Testis (tissue), 2 donors: ENCODE measurements at regions not wholly inside any gene's neighbourhood (a gene's known extent, or its start where the extent isn't known, plus 50 kb on each side); places are given as distances from the start of the nearest gene placed in this dataset.
A peak's percentile ranks its signal among the peaks of the same experiment; 100 is the strongest.

Source experiments
- DNase-seq: peaks from one replicate; pipeline ENCODE4 v3.0.0-alpha.2; 2019
- H3K27ac ChIP-seq, 2 donors: fragments of 200-600 bp; sonication (generic); one replicate each; pipeline ENCODE4 v1.5.1; 2019
- H3K27me3 ChIP-seq: fragments of 200-600 bp; sonication (generic); one replicate; pipeline ENCODE4 v1.5.1; 2019
- H3K36me3 ChIP-seq: fragments of 200-600 bp; sonication (generic); one replicate; pipeline ENCODE4 v1.5.1; 2017; ENCODE audit warnings: low read depth; ENCODE audit errors: missing control alignments
- H3K4me1 ChIP-seq: fragments of 200-600 bp; sonication (generic); one replicate; pipeline ENCODE4 v1.5.1; 2019
- H3K4me3 ChIP-seq, 2 donors: fragments of 200-600 bp; sonication (generic); one replicate each; pipeline ENCODE4 v1.5.1; 2017 to 2019
- H3K9me3 ChIP-seq: fragments of 200-600 bp; sonication (generic); one replicate; pipeline ENCODE4 v1.5.1; 2017
- CTCF ChIP-seq, 3 experiments: fragments of 450-650 bp in 2 of 3; fragments of 200-600 bp in 1 of 3; sonication (generic) in 1 of 3; IDR thresholded peaks; one replicate each; pipeline ENCODE4 v1.5.1; 2016 to 2019; ENCODE audit warnings: antibody characterized with exemption in 3 of 3, mild to moderate bottlenecking in 2 of 3, moderate library complexity in 1 of 3
- POLR2A ChIP-seq: fragments of 450-650 bp; IDR thresholded peaks from one replicate; pipeline ENCODE4 v1.6.1; 2017; ENCODE audit warnings: antibody characterized with exemption, mild to moderate bottlenecking, moderate library complexity
- WGBS, 2 donors: methylation state at CpG; one replicate each; pipeline ENCODE4 v1.1.5; 2018; 5-methylcytosine and 5-hydroxymethylcytosine counted together
- intact Hi-C: fragments of 100-400 bp; cut with DNase I; formaldehyde crosslinking; loops from one replicate; pipeline ENCODE4 v1.15.1; 2023; ENCODE audit warnings: low total_unique reads

DNA sequence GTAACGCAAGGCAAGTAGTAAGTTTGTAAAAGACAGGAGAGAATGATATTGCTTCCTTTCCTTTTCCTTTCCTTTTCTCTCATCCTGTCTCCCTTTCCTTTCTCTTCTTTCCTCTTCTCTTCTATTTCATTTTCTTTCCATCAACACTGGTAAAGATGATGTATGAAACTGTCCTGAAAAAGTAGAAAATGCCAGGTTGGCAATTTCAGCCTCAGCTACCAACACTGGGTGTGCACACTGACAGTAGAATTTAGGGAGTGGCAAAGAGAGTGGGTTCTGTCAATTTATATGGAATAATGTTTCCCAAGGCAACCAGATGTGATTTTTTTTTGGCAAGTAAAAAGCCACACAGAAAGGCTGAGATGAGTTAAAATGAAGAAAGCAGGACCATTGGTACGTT, 155.7 kb upstream of the ZRANB2 start:
- H3K36me3 ChIP-seq = no peaks in the 10 kb centered on the region
- no peak overlapping the region for H3K27ac ChIP-seq
- H3K4me3 ChIP-seq = no peak overlapping the region
- 72 to 83% methylated on average over 2 of the region's 2 CpGs for WGBS, 2 donors
- no peak for DNase-seq
- H3K4me1 ChIP-seq = no peaks in the 10 kb centered on the region
- H3K9me3 ChIP-seq = no peaks in the 10 kb centered on the region
- intact Hi-C loops = no loop called here
- no peak for TF ChIP-seq CTCF (IDR thresholded peaks at IDR 0.05)
- no peak for TF ChIP-seq POLR2A
- no peaks in the 10 kb centered on the region for H3K27me3 ChIP-seq

DNA sequence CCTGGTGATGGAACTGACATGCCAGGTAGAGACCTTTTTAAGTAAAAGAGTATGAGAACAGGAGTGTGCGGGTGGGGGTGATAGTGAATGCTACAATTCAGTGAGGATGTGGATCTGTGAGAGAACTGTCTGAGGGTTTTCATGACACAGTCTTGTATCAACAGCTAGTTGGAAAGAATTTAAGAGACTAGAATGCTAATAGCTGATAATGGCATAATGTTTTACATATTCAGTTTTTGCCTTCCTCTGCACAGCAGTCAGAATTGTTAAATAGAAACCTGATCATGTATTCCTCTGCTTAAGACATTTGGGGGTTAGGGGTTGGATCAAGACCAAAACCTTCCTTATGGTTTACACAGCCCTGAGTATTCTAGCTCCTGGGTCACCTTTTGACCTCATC, 152.8 kb upstream of the ZRANB2 start:
- no peaks in the 10 kb centered on the region for H3K36me3 ChIP-seq
- TF ChIP-seq POLR2A = no peak
- TF ChIP-seq CTCF (IDR thresholded peaks at IDR 0.05) = no peak

DNA sequence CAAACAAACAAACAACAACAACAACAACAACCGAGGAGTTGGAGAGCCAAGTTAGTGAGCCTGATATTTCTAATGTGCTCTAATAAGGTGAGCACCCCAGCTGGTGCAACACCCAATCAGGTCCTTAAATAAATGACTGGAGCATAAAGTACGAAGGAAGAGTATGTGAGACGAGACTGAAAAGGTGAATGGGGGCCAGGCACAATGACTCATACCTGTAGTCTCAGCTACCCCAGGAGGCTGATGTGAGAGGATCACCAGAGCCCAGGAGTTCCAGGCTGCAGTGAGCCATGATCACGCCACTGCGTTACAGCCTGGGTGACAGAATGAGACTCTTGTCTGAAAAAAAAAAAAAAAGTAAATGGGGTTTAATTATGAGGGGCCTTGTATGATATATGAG, 152.0 kb upstream of the ZRANB2 start:
- WGBS, 2 donors = 89 to 93% methylated on average over 5 of the region's 5 CpGs
- no peaks in the 10 kb centered on the region for H3K36me3 ChIP-seq
- TF ChIP-seq POLR2A = no peak
- no peak for TF ChIP-seq CTCF (IDR thresholded peaks at IDR 0.05)
- no peaks in the 10 kb centered on the region for H3K27me3 ChIP-seq
- intact Hi-C loops = no loop called here
- H3K27ac ChIP-seq = peak overlapping the region in 1 of 2 donors; percentile 68
- no peak overlapping the region for H3K4me3 ChIP-seq
- no peaks in the 10 kb centered on the region for H3K9me3 ChIP-seq
- peaks cover 6% of the 10 kb centered on the region for H3K4me1 ChIP-seq
- no peak for DNase-seq

More for the DNA sequence above, 152.8 kb upstream of the ZRANB2 start:
- DNase-seq = no peak
- Histone ChIP-seq H3K9me3 (no peaks in the 10 kb centered on the region), H3K27ac (no peak overlapping the region), H3K27me3 (no peaks in the 10 kb centered on the region), H3K4me1 (peaks cover 6% of the 10 kb centered on the region), H3K4me3 (no peak overlapping the region)
- 95 to 97% methylated on average over 1 of the region's 1 CpG for WGBS, 2 donors
- intact Hi-C loops = no loop called here

DNA sequence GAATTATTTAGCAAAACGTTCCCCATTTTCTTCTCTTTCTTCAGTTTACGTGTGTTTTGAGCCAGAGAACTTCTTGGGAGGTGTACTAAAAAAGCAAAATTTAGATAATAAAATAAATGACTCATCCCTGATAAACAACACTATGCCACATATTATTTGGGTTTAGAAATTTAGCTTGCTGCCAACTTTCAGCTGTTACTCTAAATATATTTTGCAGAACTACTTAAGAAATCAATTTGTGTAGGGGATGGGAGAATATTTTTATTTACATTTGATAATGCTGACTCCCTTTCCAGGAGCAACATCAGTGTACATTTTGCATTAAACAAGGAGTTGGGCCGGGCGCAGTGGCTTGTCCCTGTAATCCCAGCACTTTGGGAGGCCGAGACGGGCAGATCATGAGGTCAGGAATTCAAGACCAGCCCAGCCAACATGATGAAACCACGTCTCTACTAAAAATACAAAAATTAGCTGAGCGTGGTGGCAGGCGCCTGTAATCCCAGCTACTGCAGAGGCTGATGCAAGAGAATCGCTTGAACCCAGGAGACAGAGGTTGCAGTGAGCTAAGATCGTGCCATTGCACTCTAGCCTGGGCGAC, 151.4 kb upstream of the ZRANB2 start:
- TF ChIP-seq POLR2A = no peak
- no peak for TF ChIP-seq CTCF (IDR thresholded peaks at IDR 0.05)
- no peaks in the 10 kb centered on the region for H3K36me3 ChIP-seq
- WGBS, 2 donors = 57 to 65% methylated on average over 11 to 12 of the region's 12 CpGs
- peaks cover 6% of the 10 kb centered on the region for H3K4me1 ChIP-seq
- H3K27ac ChIP-seq = peak overlapping the region; percentile 39 to 68
- peak; percentile 35 for DNase-seq
- no peak overlapping the region for H3K4me3 ChIP-seq
- intact Hi-C loops = no loop called here
- H3K9me3 ChIP-seq = no peaks in the 10 kb centered on the region
- H3K27me3 ChIP-seq = no peaks in the 10 kb centered on the region

DNA sequence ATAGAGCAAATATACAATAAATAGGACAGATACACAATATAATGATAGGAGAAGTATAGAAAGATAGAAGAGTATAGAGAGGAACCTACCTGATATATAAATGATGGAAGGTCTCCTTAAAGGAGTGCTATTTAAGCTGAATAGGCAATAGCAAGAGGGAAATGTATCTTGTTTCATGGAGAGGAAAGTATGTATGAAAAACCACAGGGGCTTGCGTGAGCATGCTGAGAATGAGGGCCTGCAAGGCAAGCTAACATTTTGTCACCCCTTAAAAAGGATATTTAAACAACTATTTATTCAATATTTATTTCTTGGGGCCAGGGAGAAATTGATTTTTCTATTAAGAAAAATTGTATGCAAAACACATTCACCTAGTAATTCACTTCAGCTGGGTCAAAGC, 150.9 kb upstream of the ZRANB2 start:
- no peak for TF ChIP-seq CTCF (IDR thresholded peaks at IDR 0.05)
- no peak for TF ChIP-seq POLR2A
- Histone ChIP-seq H3K4me3 (no peak overlapping the region), H3K36me3 (no peaks in the 10 kb centered on the region), H3K4me1 (peaks cover 6% of the 10 kb centered on the region), H3K27me3 (no peaks in the 10 kb centered on the region), H3K27ac (peak overlapping the region; percentile 39 to 68), H3K9me3 (no peaks in the 10 kb centered on the region)
- intact Hi-C loops = no loop called here
- DNase-seq = no peak
- WGBS, 2 donors = 84% methylated on average over 1 of the region's 1 CpG
